ENCODE measurements at regions not wholly inside any gene's neighbourhood (a gene's known extent, or its start where the extent isn't known, plus 50 kb on each side); places are given as distances from the start of the nearest gene placed in this dataset.

GRCh38 chr6:149266659-149267058 lies 50.9 kb upstream of the TAB2 start (continued):
- TF ChIP-seq SUZ12 (IDR thresholded peaks at IDR 0.05; ENCODE audit: low read length) (no peak), ASH2L (IDR thresholded peaks at IDR 0.05; ENCODE audit: low read length) (no peak), EGR1 (IDR thresholded peaks at IDR 0.05; ENCODE audit: borderline replicate concordance, low read depth, low read length) (no peak), CBX8 (IDR thresholded peaks at IDR 0.05; ENCODE audit: borderline replicate concordance, low read depth, low read length) (no peak)

Measured in H1 (cell line).